ENCODE measurements at regions not wholly inside any gene's neighbourhood (a gene's known extent, or its start where the extent isn't known, plus 50 kb on each side); places are given as distances from the start of the nearest gene placed in this dataset.

GRCh38 chr4:66591968-66592367 is 921.7 kb upstream of the EPHA5 start:
- no peak for TF ChIP-seq CTCF (IDR thresholded peaks at IDR 0.05; ENCODE audit: unreplicated experiment in 3 of 3)
- H3K4me1 Mint-ChIP-seq = no peaks in the 10 kb centered on the region
- H3K9me3 Mint-ChIP-seq = no peaks in the 10 kb centered on the region
- no peak overlapping the region for H3K4me3 Mint-ChIP-seq
- H3K36me3 Mint-ChIP-seq (ENCODE audit: low read depth) = no peaks in the 10 kb centered on the region
- no peaks in the 10 kb centered on the region for H3K27me3 Mint-ChIP-seq (ENCODE audit: low read depth)
- no peak overlapping the region for H3K27ac Mint-ChIP-seq

- H3K9me3 Mint-ChIP-seq = no peaks in the 10 kb centered on the region
- H3K27ac Mint-ChIP-seq = no peak overlapping the region
- no peaks in the 10 kb centered on the region for H3K27me3 Mint-ChIP-seq (ENCODE audit: low read depth)
- no peak overlapping the region for H3K4me3 Mint-ChIP-seq
- no peaks in the 10 kb centered on the region for H3K36me3 Mint-ChIP-seq (ENCODE audit: low read depth)
- H3K4me1 Mint-ChIP-seq = no peaks in the 10 kb centered on the region
- no peak for TF ChIP-seq CTCF (IDR thresholded peaks at IDR 0.05; ENCODE audit: unreplicated experiment in 3 of 3)
These were observed 920.4 kb upstream of the EPHA5 start for GRCh38 chr4:66590488-66591215.

DNA sequence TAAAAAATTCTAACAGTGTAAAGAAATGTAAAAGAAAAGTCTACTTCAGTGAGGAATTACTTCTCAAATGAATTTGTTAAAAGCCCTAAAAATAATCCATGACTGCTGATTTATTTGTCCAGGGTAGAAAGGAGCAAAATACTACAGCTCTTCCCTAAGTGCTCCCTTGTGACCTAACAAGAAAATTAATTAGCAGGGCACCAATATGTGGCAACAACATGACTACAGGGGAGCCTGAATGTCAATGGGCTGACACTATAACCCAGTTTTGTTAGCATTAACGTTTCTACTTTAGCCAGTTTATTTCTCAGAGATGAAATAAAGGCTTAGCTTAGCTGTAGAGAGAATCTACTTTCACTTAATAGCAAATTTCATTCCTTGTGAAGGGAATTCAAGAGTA is 918.9 kb upstream of the EPHA5 start:
- TF ChIP-seq CTCF (IDR thresholded peaks at IDR 0.05; ENCODE audit: unreplicated experiment in 3 of 3) = no peak
- Mint-ChIP-seq H3K27ac (no peak overlapping the region), H3K4me1 (no peaks in the 10 kb centered on the region), H3K27me3 (ENCODE audit: low read depth) (no peaks in the 10 kb centered on the region), H3K36me3 (ENCODE audit: low read depth) (no peaks in the 10 kb centered on the region), H3K9me3 (no peaks in the 10 kb centered on the region), H3K4me3 (no peak overlapping the region)

DNA sequence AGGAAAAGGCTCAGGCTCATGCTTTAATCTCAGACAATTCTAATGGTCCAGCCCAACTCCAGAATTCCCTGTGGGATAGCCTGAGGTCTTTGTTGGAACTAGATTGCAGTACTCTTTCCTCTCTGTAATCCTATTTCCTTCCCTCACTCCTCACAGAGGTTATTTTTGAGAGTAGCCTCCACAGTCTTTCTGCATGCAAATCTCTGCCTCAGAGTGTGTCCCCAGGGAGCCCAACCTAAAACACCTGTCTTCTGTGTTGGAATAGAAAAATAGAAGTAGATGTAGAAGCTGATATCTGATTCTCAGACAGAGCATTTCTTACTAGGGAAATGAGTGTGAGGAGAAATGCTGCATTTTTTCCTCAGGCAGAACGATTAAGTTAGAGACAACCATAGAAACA is 915.5 kb upstream of the EPHA5 start:
- Mint-ChIP-seq H3K27me3 (ENCODE audit: low read depth) (no peaks in the 10 kb centered on the region), H3K4me3 (no peak overlapping the region), H3K27ac (no peak overlapping the region), H3K36me3 (ENCODE audit: low read depth) (no peaks in the 10 kb centered on the region), H3K4me1 (no peaks in the 10 kb centered on the region), H3K9me3 (no peaks in the 10 kb centered on the region)
- TF ChIP-seq CTCF (IDR thresholded peaks at IDR 0.05; ENCODE audit: unreplicated experiment in 3 of 3) = no peak

DNA sequence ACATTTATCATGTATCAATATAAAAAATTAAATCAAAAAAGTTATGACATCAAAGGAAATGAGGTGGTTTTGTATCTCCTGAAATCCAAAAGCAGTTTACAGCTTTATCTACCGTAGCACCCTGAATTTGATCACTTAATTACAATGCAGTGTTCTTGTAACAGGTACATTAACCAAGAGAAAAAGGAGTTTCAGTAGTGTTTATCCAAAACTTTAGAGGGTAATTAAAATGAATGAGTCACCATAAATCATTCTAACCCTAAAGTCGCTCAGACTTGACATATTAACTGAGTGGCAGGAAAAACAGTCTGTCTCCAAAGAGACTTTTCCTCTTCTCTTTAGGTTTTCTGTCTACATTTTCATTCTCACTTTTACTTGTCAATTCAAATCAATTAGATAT is 907.6 kb upstream of the EPHA5 start:
- H3K4me3 Mint-ChIP-seq = no peak overlapping the region

More for the DNA sequence above, 907.6 kb upstream of the EPHA5 start:
- Mint-ChIP-seq H3K27me3 (ENCODE audit: low read depth) (no peaks in the 10 kb centered on the region), H3K4me1 (no peaks in the 10 kb centered on the region), H3K9me3 (no peaks in the 10 kb centered on the region), H3K36me3 (ENCODE audit: low read depth) (no peaks in the 10 kb centered on the region), H3K27ac (no peak overlapping the region)
- no peak for TF ChIP-seq CTCF (IDR thresholded peaks at IDR 0.05; ENCODE audit: unreplicated experiment in 3 of 3)
